HFF-Myc (cell line): ENCODE measurements at regions not wholly inside any gene's neighbourhood (a gene's known extent, or its start where the extent isn't known, plus 50 kb on each side); places are given as distances from the start of the nearest gene placed in this dataset.

ENCODE experiments used
- DNase-seq: peaks from one replicate; pipeline ENCODE4 v3.0.0-alpha.2; 2011; ENCODE audit warnings: low read depth; ENCODE audit errors: extremely low read depth
- H3K4me3 ChIP-seq: replicated peaks from 2 replicates; pipeline ENCODE4 v1.5.1; 2011; ENCODE audit warnings: low read depth, mild to moderate bottlenecking, control low read depth, low read length
- TF ChIP-seq, protein P1 (sequence below): IDR thresholded peaks from 2 replicates; pipeline ENCODE4 v1.5.1; 2012; ENCODE audit warnings: mild to moderate bottlenecking, low read depth, low read length, control low read depth; ENCODE audit errors: missing control alignments

DNA sequence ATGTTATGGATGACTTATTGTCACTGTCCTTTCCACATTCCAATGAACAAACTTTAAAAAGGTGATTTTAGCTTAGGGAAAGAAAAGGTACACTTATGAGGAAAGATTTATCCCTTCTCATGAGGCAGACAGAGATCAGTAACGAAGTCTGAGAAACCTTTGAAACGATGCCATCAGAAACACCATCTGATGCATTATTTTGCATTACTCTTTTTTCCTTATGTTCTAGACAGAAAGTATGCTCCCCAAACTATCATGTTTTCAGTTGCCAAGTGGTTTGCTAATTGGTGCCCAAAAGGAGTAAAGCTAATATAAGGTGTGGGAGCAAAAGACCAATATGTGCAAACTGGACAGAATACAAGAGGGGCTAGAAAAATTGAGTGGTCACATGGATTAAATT is 397.7 kb upstream of the RIOK2 start:
- no peak overlapping the region for H3K4me3 ChIP-seq
- DNase-seq, result no peak
- TF ChIP-seq, protein P1, sequence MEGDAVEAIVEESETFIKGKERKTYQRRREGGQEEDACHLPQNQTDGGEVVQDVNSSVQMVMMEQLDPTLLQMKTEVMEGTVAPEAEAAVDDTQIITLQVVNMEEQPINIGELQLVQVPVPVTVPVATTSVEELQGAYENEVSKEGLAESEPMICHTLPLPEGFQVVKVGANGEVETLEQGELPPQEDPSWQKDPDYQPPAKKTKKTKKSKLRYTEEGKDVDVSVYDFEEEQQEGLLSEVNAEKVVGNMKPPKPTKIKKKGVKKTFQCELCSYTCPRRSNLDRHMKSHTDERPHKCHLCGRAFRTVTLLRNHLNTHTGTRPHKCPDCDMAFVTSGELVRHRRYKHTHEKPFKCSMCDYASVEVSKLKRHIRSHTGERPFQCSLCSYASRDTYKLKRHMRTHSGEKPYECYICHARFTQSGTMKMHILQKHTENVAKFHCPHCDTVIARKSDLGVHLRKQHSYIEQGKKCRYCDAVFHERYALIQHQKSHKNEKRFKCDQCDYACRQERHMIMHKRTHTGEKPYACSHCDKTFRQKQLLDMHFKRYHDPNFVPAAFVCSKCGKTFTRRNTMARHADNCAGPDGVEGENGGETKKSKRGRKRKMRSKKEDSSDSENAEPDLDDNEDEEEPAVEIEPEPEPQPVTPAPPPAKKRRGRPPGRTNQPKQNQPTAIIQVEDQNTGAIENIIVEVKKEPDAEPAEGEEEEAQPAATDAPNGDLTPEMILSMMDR, result no peak

- no peak for DNase-seq
- H3K4me3 ChIP-seq, result no peak overlapping the region
- TF ChIP-seq, protein P1, result no peak
Measured at GRCh38 chr5:97591781-97592180, 408.7 kb upstream of the RIOK2 start.

GRCh38 chr5:97600486-97600885 is 417.4 kb upstream of the RIOK2 start:
- no peak for DNase-seq
- TF ChIP-seq, protein P1, result no peak
- H3K4me3 ChIP-seq, result no peak overlapping the region

GRCh38 chr5:97601651-97602050 is 418.6 kb upstream of the RIOK2 start:
- no peak overlapping the region for H3K4me3 ChIP-seq
- DNase-seq, result no peak
- TF ChIP-seq, protein P1, result no peak

DNA sequence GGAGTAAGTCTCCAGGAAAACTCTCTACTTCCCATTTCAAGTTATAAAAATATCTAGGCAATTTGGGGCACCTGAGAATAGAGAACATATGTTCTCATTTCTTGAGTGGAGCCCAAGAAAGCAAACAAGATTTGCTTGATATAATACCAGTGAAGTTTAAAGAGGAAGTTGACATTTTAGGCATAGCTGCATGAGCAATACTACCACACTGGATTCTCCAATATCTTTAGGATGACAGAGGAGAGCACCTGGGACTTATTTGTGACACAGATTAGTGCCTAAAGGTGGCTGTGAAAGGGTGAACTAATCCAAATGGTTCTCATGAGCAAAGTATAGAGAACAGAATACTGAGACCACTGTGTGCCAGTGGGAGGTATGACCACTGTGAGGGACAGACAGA is 423.5 kb upstream of the RIOK2 start:
- TF ChIP-seq, protein P1, result no peak
- H3K4me3 ChIP-seq, result no peak overlapping the region
- DNase-seq, result no peak

DNA sequence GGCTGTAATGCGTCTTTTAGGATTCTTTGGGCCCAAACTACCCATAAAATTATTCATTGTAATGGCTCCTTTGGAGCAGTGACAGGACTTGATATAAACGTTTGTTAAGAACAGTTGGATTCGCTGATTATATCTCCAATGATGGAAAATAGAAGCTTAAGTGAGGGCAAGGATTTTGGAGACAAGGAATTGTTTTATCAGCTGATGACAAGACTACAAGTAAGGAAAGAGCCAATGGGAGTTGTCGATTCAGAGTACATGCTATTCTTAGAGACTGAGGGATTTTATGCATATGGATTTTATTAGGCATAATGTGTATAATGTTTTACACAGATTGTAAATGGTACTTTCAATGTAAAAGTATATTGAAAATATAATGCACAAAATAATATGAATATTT is 425.5 kb upstream of the RIOK2 start:
- DNase-seq, result no peak
- TF ChIP-seq, protein P1, result no peak
- no peak overlapping the region for H3K4me3 ChIP-seq

DNA sequence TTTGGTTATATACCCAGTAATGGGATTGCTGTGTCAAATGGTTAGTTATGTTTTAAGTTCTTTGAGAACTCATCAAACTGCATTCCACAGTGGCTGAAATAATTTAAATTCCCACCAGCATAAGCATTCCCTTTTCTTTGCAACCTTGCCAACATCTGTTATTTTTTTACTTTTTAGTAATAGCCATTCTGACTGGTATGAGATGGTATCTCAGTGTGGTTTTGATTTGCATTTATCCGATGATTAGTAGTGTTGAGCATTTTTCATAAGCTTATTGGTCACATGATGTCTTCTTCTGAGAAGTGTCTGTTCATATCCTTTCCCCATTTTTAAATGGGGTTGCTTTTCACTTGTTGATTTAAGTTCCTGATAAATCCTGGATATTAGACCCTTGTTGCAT is 435.7 kb upstream of the RIOK2 start:
- H3K4me3 ChIP-seq, result no peak overlapping the region
- no peak for DNase-seq
- TF ChIP-seq, protein P1, result no peak
